Fibroblast of the aortic adventitia (primary cell): ENCODE measurements at regions not wholly inside any gene's neighbourhood (a gene's known extent, or its start where the extent isn't known, plus 50 kb on each side); places are given as distances from the start of the nearest gene placed in this dataset.

Experiments
- DNase-seq: peaks from one replicate; pipeline ENCODE4 v3.0.0-alpha.2; 2010; ENCODE audit warnings: low read depth
- H3K4me3 ChIP-seq: 2 replicates; pipeline ENCODE4 v1.5.1; 2011; ENCODE audit warnings: low read depth, mild to moderate bottlenecking, control low read depth, low read length, moderate library complexity
- CTCF ChIP-seq: IDR thresholded peaks from 2 replicates; pipeline ENCODE4 v1.5.1; 2011; ENCODE audit warnings: mild to moderate bottlenecking, low read length, control low read depth, inconsistent platforms; ENCODE audit not compliant: insufficient read depth

- no peak for DNase-seq
- no peak for TF ChIP-seq CTCF
- H3K4me3 ChIP-seq = no peak overlapping the region
These were observed 444.6 kb upstream of the PLXNA2 start for GRCh38 chr1:208688656-208689315.

- no peak for TF ChIP-seq CTCF
- H3K4me3 ChIP-seq = no peak overlapping the region
- DNase-seq = no peak
These were observed 446.8 kb upstream of the PLXNA2 start for GRCh38 chr1:208691012-208691411.

- H3K4me3 ChIP-seq = no peak overlapping the region
- no peak for DNase-seq
- TF ChIP-seq CTCF = no peak
These were observed 465.8 kb upstream of the PLXNA2 start for GRCh38 chr1:208709981-208710380.

GRCh38 chr1:208714323-208714722, 470.1 kb upstream of the PLXNA2 start:
- no peak for TF ChIP-seq CTCF
- no peak for DNase-seq
- no peak overlapping the region for H3K4me3 ChIP-seq

GRCh38 chr1:208717525-208717924, 473.3 kb upstream of the PLXNA2 start:
- no peak overlapping the region for H3K4me3 ChIP-seq
- DNase-seq = no peak
- TF ChIP-seq CTCF = no peak

- no peak overlapping the region for H3K4me3 ChIP-seq
- no peak for DNase-seq
- no peak for TF ChIP-seq CTCF
These were observed 478.4 kb upstream of the PLXNA2 start for GRCh38 chr1:208722592-208722991.

- H3K4me3 ChIP-seq = no peak overlapping the region
- no peak for TF ChIP-seq CTCF
- no peak for DNase-seq
These were observed 479.9 kb upstream of the PLXNA2 start for GRCh38 chr1:208724079-208724478.
